Endothelial cell of umbilical vein (primary cell): ENCODE measurements at regions not wholly inside any gene's neighbourhood (a gene's known extent, or its start where the extent isn't known, plus 50 kb on each side); places are given as distances from the start of the nearest gene placed in this dataset.

Experiments
- CTCF ChIP-seq, 2 donors: IDR thresholded peaks; 1 replicate in 1 of 2; 2 replicates in 1 of 2; pipeline ENCODE4 v1.5.1; 2011; ENCODE audit warnings: low read length in 2 of 2, mild to moderate bottlenecking in 2 of 2, moderate library complexity in 2 of 2, control low read depth in 1 of 2, inconsistent platforms in 1 of 2, low read depth in 1 of 2; ENCODE audit not compliant: insufficient read depth in 1 of 2; ENCODE audit errors: extremely low read depth in 1 of 2
- JUN ChIP-seq: IDR thresholded peaks from 2 replicates; pipeline ENCODE4 v1.6.1; 2011; ENCODE audit warnings: borderline replicate concordance, low read depth; ENCODE audit not compliant: insufficient read length, insufficient read depth
- MYC ChIP-seq: IDR thresholded peaks from one replicate; pipeline ENCODE4 v1.6.1; 2011; ENCODE audit warnings: mild to moderate bottlenecking, low read depth, low read length
- POLR2A ChIP-seq: IDR thresholded peaks from 2 replicates; pipeline ENCODE4 v1.6.1; 2012; ENCODE audit warnings: low read depth, mild to moderate bottlenecking, control low read depth, low read length
- POLR2AphosphoS5 ChIP-seq: IDR thresholded peaks from 2 replicates; pipeline ENCODE4 v1.6.1; 2012; ENCODE audit warnings: low read depth, mild to moderate bottlenecking, control low read depth, low read length, moderate library complexity; ENCODE audit not compliant: insufficient read depth

GRCh38 chr22:23519442-23520157 is 60.5 kb downstream of the IGLL1 start:
- TF ChIP-seq POLR2A (no peak), CTCF (IDR thresholded peaks at IDR 0.05; ENCODE audit: extremely low read depth in 1 of 2, insufficient read depth in 1 of 2, low read depth in 1 of 2, low read length in 2 of 2) (no peak), POLR2AphosphoS5 (no peak), JUN (no peak), MYC (no peak)
